22Rv1 (cell line): ENCODE measurements at regions not wholly inside any gene's neighbourhood (a gene's known extent, or its start where the extent isn't known, plus 50 kb on each side); places are given as distances from the start of the nearest gene placed in this dataset.
A peak's percentile ranks its signal among the peaks of the same experiment; 100 is the strongest.

Experiments used
- H3K27ac ChIP-seq: fragments of 450-650 bp; 2 replicates; pipeline ENCODE4 v1.5.1; 2017
- CTCF ChIP-seq: fragments of 450-650 bp; IDR thresholded peaks from 2 replicates; pipeline ENCODE4 v1.5.1; 2017; ENCODE audit warnings: mild to moderate bottlenecking
- ZFX ChIP-seq: fragments of 450-650 bp; IDR thresholded peaks from 2 replicates; pipeline ENCODE4 v1.6.1; 2017; ENCODE audit warnings: antibody characterized with exemption, borderline replicate concordance

DNA sequence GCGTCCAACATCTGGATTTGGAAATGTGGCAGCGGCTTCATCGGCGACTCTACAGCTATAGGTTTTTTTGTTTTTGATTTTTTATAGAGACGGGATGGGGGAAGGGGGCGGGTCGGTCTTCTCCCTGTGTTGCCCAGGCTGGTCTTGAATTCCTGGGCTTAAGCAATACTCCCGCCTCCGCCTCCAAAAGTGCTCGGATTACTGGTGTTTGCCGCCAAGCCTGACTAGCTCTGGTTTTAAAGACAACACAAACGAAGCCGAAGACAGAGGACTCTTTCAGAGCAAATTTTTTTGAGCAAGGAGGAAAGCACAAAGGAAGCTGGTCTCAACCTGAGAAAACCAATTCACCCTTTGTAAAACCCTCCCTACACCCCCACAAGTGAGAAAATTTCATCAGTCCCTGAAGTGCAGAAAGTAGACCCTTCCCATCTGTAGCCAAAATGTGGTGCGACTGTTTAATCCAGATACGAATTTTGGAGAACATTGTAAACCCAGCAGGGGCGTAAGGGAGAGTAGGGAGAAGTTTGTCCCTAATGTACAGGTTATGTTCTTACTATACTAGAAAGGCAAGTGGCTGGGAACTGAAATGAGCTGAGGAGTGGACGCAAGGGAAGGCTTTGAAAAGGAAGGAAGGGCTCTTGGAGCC is 185.9 kb downstream of the TRIM27 start:
- no peak overlapping the region for H3K27ac ChIP-seq
- no peak for TF ChIP-seq ZFX
- TF ChIP-seq CTCF = no peak

- TF ChIP-seq ZFX = no peak
- no peak for TF ChIP-seq CTCF
- no peak overlapping the region for H3K27ac ChIP-seq
These were observed 185.4 kb downstream of the TRIM27 start for GRCh38 chr6:28738396-28738765.

- H3K27ac ChIP-seq = no peak overlapping the region
- TF ChIP-seq CTCF (no peak), ZFX (no peak)
These were observed 182.4 kb downstream of the TRIM27 start for GRCh38 chr6:28741363-28741762.

DNA sequence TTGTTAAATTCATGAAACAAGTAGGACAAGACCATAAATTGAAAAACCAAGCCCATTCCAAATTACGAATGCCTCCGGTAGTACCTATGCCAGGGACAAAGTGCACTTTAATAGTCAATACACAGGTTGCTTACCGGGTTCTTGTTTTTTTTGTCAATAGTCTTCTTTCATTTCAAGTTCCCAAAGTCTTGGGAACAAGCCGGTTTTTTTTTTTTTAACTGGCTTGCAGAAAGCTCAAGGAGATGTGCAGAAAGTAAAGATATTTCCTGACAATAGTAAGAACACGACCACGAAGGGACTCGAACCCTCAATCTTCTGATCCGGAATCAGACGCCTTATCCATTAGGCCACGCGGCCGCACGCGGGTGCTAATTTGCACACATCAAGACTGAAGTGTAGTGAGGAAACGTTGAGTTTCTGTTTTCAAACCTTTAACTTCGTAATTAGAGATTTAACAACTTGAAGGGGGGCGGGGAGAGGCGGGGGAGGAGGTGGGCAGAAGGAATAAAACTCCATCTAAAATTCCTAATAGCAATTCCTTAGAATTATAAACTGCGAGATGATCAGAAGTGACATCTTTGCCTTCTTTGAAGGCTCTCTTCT is 181.0 kb downstream of the TRIM27 start:
- peak overlapping the region; percentile 29; the same call in 1 of the 2 replicates for H3K27ac ChIP-seq

GRCh38 chr6:28743271-28743789 is 180.5 kb downstream of the TRIM27 start:
- TF ChIP-seq ZFX (no peak), CTCF (no peak)
- no peak overlapping the region for H3K27ac ChIP-seq

More for the DNA sequence above, 181.0 kb downstream of the TRIM27 start:
- no peak for TF ChIP-seq ZFX
- no peak for TF ChIP-seq CTCF

- H3K27ac ChIP-seq = peak overlapping the region; percentile 17
- TF ChIP-seq CTCF = no peak
- TF ChIP-seq ZFX = no peak
These were observed 176.6 kb downstream of the TRIM27 start for GRCh38 chr6:28747083-28747630.

DNA sequence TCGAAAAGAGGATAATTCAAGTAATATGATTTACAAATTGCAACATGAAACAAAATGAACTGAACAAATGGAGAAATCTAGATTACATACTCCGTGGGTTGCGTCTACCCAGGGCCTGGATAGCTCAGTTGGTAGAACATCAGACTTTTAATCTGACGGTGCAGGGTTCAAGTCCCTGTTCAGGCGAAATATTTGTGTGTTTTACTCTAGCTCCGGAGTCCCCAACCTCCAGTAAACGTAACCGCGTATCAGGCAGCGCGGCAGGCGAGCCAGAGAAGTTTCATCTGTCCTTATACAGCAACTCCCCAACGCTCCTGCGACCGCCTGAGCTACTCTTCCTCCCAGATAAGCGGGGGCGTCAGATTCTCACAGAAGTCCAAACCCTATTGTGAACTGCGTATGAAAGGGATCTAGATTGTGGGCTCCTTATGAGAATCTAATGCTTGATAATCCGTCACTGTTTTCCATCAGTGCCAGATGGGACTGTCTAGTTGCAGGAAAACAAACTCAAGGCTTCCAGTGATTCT is 176.1 kb downstream of the TRIM27 start:
- TF ChIP-seq CTCF = no peak
- TF ChIP-seq ZFX = no peak
- H3K27ac ChIP-seq = peak overlapping the region; percentile 17
